Peyer's patch (tissue), 4 donors: ENCODE measurements at regions not wholly inside any gene's neighbourhood (a gene's known extent, or its start where the extent isn't known, plus 50 kb on each side); places are given as distances from the start of the nearest gene placed in this dataset.

Source experiments
- CTCF ChIP-seq, 6 experiments: fragments of 450-650 bp in 4 of 6; fragments of 200-600 bp in 2 of 6; sonication (generic) in 1 of 6; IDR thresholded peaks; one replicate each; pipeline ENCODE4 v1.5.1; 2017 to 2019; ENCODE audit warnings: antibody characterized with exemption in 6 of 6, mild to moderate bottlenecking in 3 of 6, moderate library complexity in 1 of 6
- POLR2A ChIP-seq, 2 donors: fragments of 450-650 bp; IDR thresholded peaks; one replicate each; pipeline ENCODE4 v1.5.1; 2017; ENCODE audit warnings: antibody characterized with exemption in 2 of 2, mild to moderate bottlenecking in 2 of 2, moderate library complexity in 2 of 2

- TF ChIP-seq CTCF (IDR thresholded peaks at IDR 0.05) (no peak), POLR2A (IDR thresholded peaks at IDR 0.05) (no peak)
These were observed 285.9 kb downstream of the EIPR1 start for GRCh38 chr2:3091696-3092095.
